Chondrocyte (in vitro differentiated cells): ENCODE measurements at regions not wholly inside any gene's neighbourhood (a gene's known extent, or its start where the extent isn't known, plus 50 kb on each side); places are given as distances from the start of the nearest gene placed in this dataset.

Source experiments
- DNase-seq: peaks from one replicate; pipeline ENCODE4 v3.0.0; 2021; ENCODE audit warnings: mixed read lengths, low spot score
- H3K27ac Mint-ChIP-seq: one replicate; pipeline ENCODE4 v1.8.0; 2021; ENCODE audit warnings: mild to moderate bottlenecking, moderate library complexity, mixed read lengths; ENCODE audit not compliant: unreplicated experiment
- H3K27me3 Mint-ChIP-seq: 2 replicates; pipeline ENCODE4 v1.8.0; 2021; ENCODE audit warnings: low read depth, mixed read lengths
- H3K36me3 Mint-ChIP-seq: 2 replicates; pipeline ENCODE4 v1.8.0; 2021; ENCODE audit warnings: low read depth, mixed read lengths
- H3K4me1 Mint-ChIP-seq: 2 replicates; pipeline ENCODE4 v1.8.0; 2021; ENCODE audit warnings: low read depth, mild to moderate bottlenecking, mixed read lengths
- H3K4me3 Mint-ChIP-seq: one replicate; pipeline ENCODE4 v1.8.0; 2021; ENCODE audit warnings: mild to moderate bottlenecking, moderate library complexity, mixed read lengths; ENCODE audit not compliant: unreplicated experiment
- H3K9me3 Mint-ChIP-seq: 2 replicates; pipeline ENCODE4 v1.8.0; 2021; ENCODE audit warnings: low read depth, mixed read lengths
- CTCF ChIP-seq: fragments of 200-600 bp; sonication (generic); IDR thresholded peaks from 2 replicates; pipeline ENCODE4 v1.5.0; 2021; ENCODE audit warnings: antibody characterized with exemption, mild to moderate bottlenecking, moderate library complexity

DNA sequence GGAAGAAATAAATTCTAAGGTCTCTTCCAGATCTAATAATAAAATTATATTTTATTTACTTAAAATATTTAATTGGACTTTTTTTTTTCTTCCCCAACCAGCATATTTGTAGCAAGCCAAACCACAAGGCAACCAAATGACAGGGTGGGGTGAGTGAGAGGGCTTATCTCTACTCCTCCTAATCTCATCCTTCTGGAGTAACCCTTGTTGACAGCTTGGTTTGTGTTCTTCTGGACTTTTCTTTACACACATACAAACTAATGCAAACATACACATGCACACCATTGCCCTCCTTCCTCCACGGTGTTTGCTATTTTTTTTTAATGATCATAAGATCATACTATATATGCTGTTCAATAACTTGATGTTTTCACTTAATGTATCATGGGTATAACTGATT lies 383.1 kb downstream of the DLEU7 start:
- peaks cover 3% of the 10 kb centered on the region for H3K9me3 Mint-ChIP-seq
- no peak for TF ChIP-seq CTCF
- no peaks in the 10 kb centered on the region for H3K4me1 Mint-ChIP-seq
- no peaks in the 10 kb centered on the region for H3K27me3 Mint-ChIP-seq
- no peak for DNase-seq
- peaks cover 2% of the 10 kb centered on the region for H3K36me3 Mint-ChIP-seq
- H3K4me3 Mint-ChIP-seq, result no peak overlapping the region
- no peak overlapping the region for H3K27ac Mint-ChIP-seq

GRCh38 chr13:50461189-50461588 lies 382.3 kb downstream of the DLEU7 start:
- Mint-ChIP-seq H3K4me3 (no peak overlapping the region), H3K4me1 (no peaks in the 10 kb centered on the region), H3K27ac (no peak overlapping the region), H3K36me3 (peaks cover 2% of the 10 kb centered on the region), H3K27me3 (no peaks in the 10 kb centered on the region), H3K9me3 (peaks cover 3% of the 10 kb centered on the region)
- no peak for DNase-seq
- no peak for TF ChIP-seq CTCF

GRCh38 chr13:50463719-50464118 lies 379.8 kb downstream of the DLEU7 start:
- H3K36me3 Mint-ChIP-seq, result peaks cover 2% of the 10 kb centered on the region
- H3K27me3 Mint-ChIP-seq, result no peaks in the 10 kb centered on the region
- peaks cover 3% of the 10 kb centered on the region for H3K9me3 Mint-ChIP-seq
- no peak overlapping the region for H3K4me3 Mint-ChIP-seq
- no peak overlapping the region for H3K27ac Mint-ChIP-seq
- no peaks in the 10 kb centered on the region for H3K4me1 Mint-ChIP-seq
- no peak for TF ChIP-seq CTCF
- no peak for DNase-seq

DNA sequence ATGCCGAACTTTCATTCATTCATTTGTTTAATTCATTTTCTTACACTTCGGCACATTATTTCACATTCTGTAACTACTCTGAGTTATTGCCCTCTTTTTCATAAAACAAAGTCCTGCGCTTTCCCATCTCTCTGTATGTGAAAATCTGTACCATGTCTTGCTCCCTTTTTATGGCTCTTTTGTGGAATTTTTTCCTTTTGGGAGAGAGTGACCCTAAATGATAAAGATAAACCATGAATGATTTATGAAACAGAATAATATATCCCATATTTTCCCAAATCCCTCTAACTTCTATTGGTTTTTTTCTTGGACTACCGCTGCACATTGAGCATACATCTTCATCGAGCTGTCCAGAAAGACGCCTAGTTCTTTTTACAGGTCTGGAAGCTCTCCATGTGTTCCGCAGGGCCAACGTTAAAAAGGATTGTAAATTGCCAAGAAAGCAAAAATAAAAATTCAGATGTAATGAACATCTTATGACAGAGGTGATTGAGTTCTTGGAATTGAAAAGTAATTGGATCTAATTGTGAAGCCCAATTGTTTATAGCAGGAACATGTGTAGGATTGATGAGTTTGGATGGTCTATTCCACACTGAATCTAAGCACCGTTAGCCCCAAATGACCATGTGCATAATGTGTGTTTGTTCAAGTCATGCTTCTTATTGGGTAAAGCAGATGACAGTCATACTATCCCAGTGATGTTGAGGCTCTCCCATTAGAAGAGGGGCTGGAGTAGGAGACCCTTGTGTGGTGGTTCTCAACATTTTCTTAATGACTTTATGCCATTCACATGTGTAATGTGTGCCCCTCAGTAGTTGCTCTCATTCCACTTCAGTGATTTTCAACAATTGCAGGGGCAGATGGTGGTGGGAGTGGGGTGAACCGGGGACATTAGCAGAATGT lies 378.9 kb downstream of the DLEU7 start:
- peaks cover 3% of the 10 kb centered on the region for H3K9me3 Mint-ChIP-seq
- no peaks in the 10 kb centered on the region for H3K4me1 Mint-ChIP-seq
- no peaks in the 10 kb centered on the region for H3K27me3 Mint-ChIP-seq
- no peak overlapping the region for H3K4me3 Mint-ChIP-seq
- H3K27ac Mint-ChIP-seq, result no peak overlapping the region
- DNase-seq, result no peak
- TF ChIP-seq CTCF, result no peak
- peaks cover 2% of the 10 kb centered on the region for H3K36me3 Mint-ChIP-seq

DNA sequence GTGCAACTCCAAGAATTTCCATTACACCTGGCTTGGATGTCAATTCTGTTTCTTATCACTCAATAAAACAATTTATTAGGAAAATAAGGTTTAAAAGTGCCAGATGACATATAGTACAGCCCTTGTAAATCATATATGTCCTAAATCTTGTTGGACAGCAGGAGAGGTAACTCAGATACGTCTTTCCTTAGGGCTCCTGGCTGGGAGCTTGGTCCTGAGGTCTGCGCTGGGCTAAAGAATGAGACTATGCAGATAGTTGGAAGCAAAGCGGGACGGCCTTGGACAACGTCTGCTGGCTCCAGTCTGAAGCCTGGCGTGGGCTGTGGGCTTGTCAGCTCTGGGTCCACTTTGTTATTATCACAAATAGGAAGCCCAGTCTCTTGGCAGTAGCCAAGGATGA lies 377.0 kb downstream of the DLEU7 start:
- Mint-ChIP-seq H3K36me3 (peaks cover 2% of the 10 kb centered on the region), H3K27me3 (no peaks in the 10 kb centered on the region), H3K4me3 (no peak overlapping the region), H3K27ac (no peak overlapping the region), H3K9me3 (peaks cover 3% of the 10 kb centered on the region), H3K4me1 (no peaks in the 10 kb centered on the region)
- no peak for DNase-seq
- no peak for TF ChIP-seq CTCF
